Testis (tissue), 2 donors: ENCODE measurements at regions not wholly inside any gene's neighbourhood (a gene's known extent, or its start where the extent isn't known, plus 50 kb on each side); places are given as distances from the start of the nearest gene placed in this dataset.

ENCODE experiments used
- DNase-seq: peaks from one replicate; pipeline ENCODE4 v3.0.0-alpha.2; 2019
- H3K27ac ChIP-seq, 2 donors: fragments of 200-600 bp; sonication (generic); one replicate each; pipeline ENCODE4 v1.5.1; 2019
- H3K27me3 ChIP-seq: fragments of 200-600 bp; sonication (generic); one replicate; pipeline ENCODE4 v1.5.1; 2019
- H3K36me3 ChIP-seq: fragments of 200-600 bp; sonication (generic); one replicate; pipeline ENCODE4 v1.5.1; 2017; ENCODE audit warnings: low read depth; ENCODE audit errors: missing control alignments
- H3K4me1 ChIP-seq: fragments of 200-600 bp; sonication (generic); one replicate; pipeline ENCODE4 v1.5.1; 2019
- H3K4me3 ChIP-seq, 2 donors: fragments of 200-600 bp; sonication (generic); one replicate each; pipeline ENCODE4 v1.5.1; 2017 to 2019
- H3K9me3 ChIP-seq: fragments of 200-600 bp; sonication (generic); one replicate; pipeline ENCODE4 v1.5.1; 2017
- CTCF ChIP-seq, 3 experiments: fragments of 450-650 bp in 2 of 3; fragments of 200-600 bp in 1 of 3; sonication (generic) in 1 of 3; IDR thresholded peaks; one replicate each; pipeline ENCODE4 v1.5.1; 2016 to 2019; ENCODE audit warnings: antibody characterized with exemption in 3 of 3, mild to moderate bottlenecking in 2 of 3, moderate library complexity in 1 of 3
- POLR2A ChIP-seq: fragments of 450-650 bp; IDR thresholded peaks from one replicate; pipeline ENCODE4 v1.6.1; 2017; ENCODE audit warnings: antibody characterized with exemption, mild to moderate bottlenecking, moderate library complexity
- WGBS, 2 donors: methylation state at CpG; one replicate each; pipeline ENCODE4 v1.1.5; 2018; 5-methylcytosine and 5-hydroxymethylcytosine counted together
- intact Hi-C: fragments of 100-400 bp; cut with DNase I; formaldehyde crosslinking; loops from one replicate; pipeline ENCODE4 v1.15.1; 2023; ENCODE audit warnings: low total_unique reads

- H3K4me1 ChIP-seq, result no peaks in the 10 kb centered on the region
- H3K9me3 ChIP-seq, result no peaks in the 10 kb centered on the region
- no peak overlapping the region for H3K4me3 ChIP-seq
- H3K27ac ChIP-seq, result no peak overlapping the region
- no peak for DNase-seq
- H3K27me3 ChIP-seq, result no peaks in the 10 kb centered on the region
- TF ChIP-seq POLR2A, result no peak
- no peak for TF ChIP-seq CTCF (IDR thresholded peaks at IDR 0.05)
- H3K36me3 ChIP-seq, result no peaks in the 10 kb centered on the region
- WGBS, 2 donors, result 43 to 46% methylated on average over 4 of the region's 4 CpGs
- intact Hi-C loops, result no loop called here
Observed at GRCh38 chr14:97626088-97626487, 828.9 kb downstream of the VRK1 start.

GRCh38 chr14:97630249-97630648, 833.1 kb downstream of the VRK1 start:
- no peak overlapping the region for H3K4me3 ChIP-seq
- H3K27ac ChIP-seq, result no peak overlapping the region
- TF ChIP-seq POLR2A, result no peak
- TF ChIP-seq CTCF (IDR thresholded peaks at IDR 0.05), result no peak
- 75 to 89% methylated on average over 5 of the region's 5 CpGs for WGBS, 2 donors
- intact Hi-C loops, result no loop called here
- H3K9me3 ChIP-seq, result no peaks in the 10 kb centered on the region
- DNase-seq, result no peak
- no peaks in the 10 kb centered on the region for H3K36me3 ChIP-seq
- H3K4me1 ChIP-seq, result no peaks in the 10 kb centered on the region
- no peaks in the 10 kb centered on the region for H3K27me3 ChIP-seq

- Histone ChIP-seq H3K36me3 (no peaks in the 10 kb centered on the region), H3K4me3 (no peak overlapping the region), H3K4me1 (no peaks in the 10 kb centered on the region), H3K9me3 (no peaks in the 10 kb centered on the region), H3K27me3 (no peaks in the 10 kb centered on the region), H3K27ac (no peak overlapping the region)
- WGBS, 2 donors, result 62 to 93% methylated on average over 4 of the region's 4 CpGs
- TF ChIP-seq POLR2A (no peak), CTCF (IDR thresholded peaks at IDR 0.05) (no peak)
- intact Hi-C loops, result no loop called here
- no peak for DNase-seq
Observed at GRCh38 chr14:97633131-97633738, 836.1 kb downstream of the VRK1 start.

GRCh38 chr14:97634751-97635150, 837.6 kb downstream of the VRK1 start:
- intact Hi-C loops, result no loop called here
- Histone ChIP-seq H3K27me3 (no peaks in the 10 kb centered on the region), H3K4me3 (peak overlapping the region in 1 of 2 donors; percentile 2), H3K36me3 (no peaks in the 10 kb centered on the region), H3K4me1 (no peaks in the 10 kb centered on the region), H3K9me3 (no peaks in the 10 kb centered on the region), H3K27ac (no peak overlapping the region)
- no peak for TF ChIP-seq CTCF (IDR thresholded peaks at IDR 0.05)
- TF ChIP-seq POLR2A, result no peak
- WGBS, 2 donors, result 15 to 18% methylated on average over 13 of the region's 13 CpGs
- peak; percentile 17 for DNase-seq

- Histone ChIP-seq H3K4me1 (no peaks in the 10 kb centered on the region), H3K27ac (no peak overlapping the region), H3K4me3 (no peak overlapping the region), H3K27me3 (no peaks in the 10 kb centered on the region), H3K9me3 (no peaks in the 10 kb centered on the region), H3K36me3 (no peaks in the 10 kb centered on the region)
- no peak for TF ChIP-seq POLR2A
- TF ChIP-seq CTCF (IDR thresholded peaks at IDR 0.05), result no peak
- 48 to 73% methylated on average over 3 of the region's 3 CpGs for WGBS, 2 donors
- intact Hi-C loops, result no loop called here
- DNase-seq, result no peak
Observed at GRCh38 chr14:97638864-97639263, 841.7 kb downstream of the VRK1 start.
